ENCODE measurements at regions not wholly inside any gene's neighbourhood (a gene's known extent, or its start where the extent isn't known, plus 50 kb on each side); places are given as distances from the start of the nearest gene placed in this dataset.

DNA sequence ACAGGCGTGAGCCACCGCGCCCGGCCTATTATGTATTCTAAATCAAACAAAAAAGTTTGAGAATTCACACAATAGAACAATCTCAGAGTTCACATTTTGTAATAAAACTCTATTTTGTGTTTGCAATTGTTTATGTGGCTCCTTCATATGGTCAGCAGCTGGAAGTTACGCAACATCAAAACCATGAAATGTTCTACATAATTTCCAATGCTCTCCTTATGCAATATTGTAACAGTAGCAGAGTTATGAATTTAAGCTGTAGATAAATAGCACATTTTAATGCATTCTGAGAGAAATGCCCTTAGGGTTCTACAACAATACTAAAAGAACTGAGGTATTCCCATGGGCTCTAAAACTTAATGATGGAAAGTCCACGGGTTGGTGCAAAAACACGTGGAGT, 62.3 kb upstream of the COL11A1 start:
- Histone ChIP-seq H3K27ac (ENCODE audit: low read depth, low read length) (no peak overlapping the region), H3K9ac (ENCODE audit: low read depth, low read length) (no peak overlapping the region)

DNA sequence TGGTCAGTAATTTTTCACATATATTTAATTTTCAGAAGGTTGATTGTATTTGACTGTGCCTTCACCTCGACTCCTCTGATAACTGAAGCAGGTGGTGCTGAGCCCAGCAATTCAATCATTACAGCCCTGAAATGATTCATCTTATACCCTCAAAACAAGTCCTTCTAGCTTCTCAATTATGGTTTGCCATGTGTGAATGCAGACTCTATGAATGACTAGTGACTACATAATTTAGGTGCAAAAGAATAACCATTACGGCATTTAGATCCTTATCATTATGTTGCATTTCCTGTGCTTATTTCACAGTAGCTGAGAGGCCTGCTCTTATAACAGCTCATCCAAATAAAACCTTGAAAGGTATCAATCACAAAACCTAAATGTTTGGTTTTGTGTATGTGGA, 54.0 kb upstream of the COL11A1 start:
- Histone ChIP-seq H3K27me3 (ENCODE audit: control insufficient read depth, insufficient read depth, low read length) (no peaks in the 10 kb centered on the region), H3K36me3 (ENCODE audit: control insufficient read depth, insufficient read depth, low read length) (no peaks in the 10 kb centered on the region), H3K4me3 (ENCODE audit: low read depth, low read length) (no peak overlapping the region), H3K27ac (ENCODE audit: low read depth, low read length) (no peak overlapping the region), H3K4me1 (ENCODE audit: control insufficient read depth, insufficient read depth, low read length) (no peaks in the 10 kb centered on the region), H3K9ac (ENCODE audit: low read depth, low read length) (no peak overlapping the region), H3K9me3 (ENCODE audit: control insufficient read depth, insufficient read depth, low read length) (no peaks in the 10 kb centered on the region)

More for the DNA sequence above, 62.3 kb upstream of the COL11A1 start:
- Histone ChIP-seq H3K27me3 (ENCODE audit: control insufficient read depth, insufficient read depth, low read length) (no peaks in the 10 kb centered on the region), H3K9me3 (ENCODE audit: control insufficient read depth, insufficient read depth, low read length) (no peaks in the 10 kb centered on the region), H3K36me3 (ENCODE audit: control insufficient read depth, insufficient read depth, low read length) (no peaks in the 10 kb centered on the region), H3K4me1 (ENCODE audit: control insufficient read depth, insufficient read depth, low read length) (no peaks in the 10 kb centered on the region), H3K4me3 (ENCODE audit: low read depth, low read length) (no peak overlapping the region)

DNA sequence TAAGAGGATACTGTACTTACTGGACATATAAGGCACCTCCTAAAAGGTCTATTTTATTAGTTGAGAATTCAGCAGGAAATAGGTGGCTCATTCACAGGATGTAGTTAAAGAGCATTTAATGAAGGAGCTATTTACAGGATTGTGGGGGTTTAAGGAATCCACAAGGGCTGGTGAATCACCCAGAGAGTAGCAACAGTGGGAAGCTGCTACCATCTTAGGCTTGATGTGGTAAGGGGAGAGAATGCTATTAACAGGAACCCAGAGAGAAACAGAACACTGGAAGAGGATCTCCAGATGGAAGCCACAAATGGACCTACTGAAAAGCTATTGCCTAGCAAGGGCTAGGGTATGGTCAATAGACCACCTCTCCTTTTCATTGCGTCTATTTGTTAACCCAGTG, 52.0 kb upstream of the COL11A1 start:
- Histone ChIP-seq H3K4me3 (ENCODE audit: low read depth, low read length) (no peak overlapping the region), H3K9ac (ENCODE audit: low read depth, low read length) (no peak overlapping the region), H3K27ac (ENCODE audit: low read depth, low read length) (no peak overlapping the region), H3K27me3 (ENCODE audit: control insufficient read depth, insufficient read depth, low read length) (no peaks in the 10 kb centered on the region), H3K36me3 (ENCODE audit: control insufficient read depth, insufficient read depth, low read length) (no peaks in the 10 kb centered on the region), H3K4me1 (ENCODE audit: control insufficient read depth, insufficient read depth, low read length) (no peaks in the 10 kb centered on the region), H3K9me3 (ENCODE audit: control insufficient read depth, insufficient read depth, low read length) (no peaks in the 10 kb centered on the region)
